K562 (cell line): ENCODE measurements at regions not wholly inside any gene's neighbourhood (a gene's known extent, or its start where the extent isn't known, plus 50 kb on each side); places are given as distances from the start of the nearest gene placed in this dataset.

Experiments
- ATAC-seq: fragments of 200-7000 bp; cut with Tn5 transposase; 3 replicates; pipeline ENCODE4 v1.9.1; 2020; ENCODE audit warnings: moderate library complexity
- BruUV-seq: library from RNA; stranded (reverse); fragments of 400-500 nt; replicated peaks from 2 replicates; lab custom pipeline; 2021; lab: Mats Ljungman, UMichigan
- CTCF ChIA-PET: fragments of 300-600 bp; formaldehyde crosslinking; extraction: SDS; loops from one replicate; lab custom pipeline; 2021; ENCODE audit warnings: low intra/inter-chr PET ratio; lab: Yijun Ruan, JAX
- POLR2A ChIA-PET: fragments of 300-600, 350-650 bp; sonication (Branson Sonifier 250); formaldehyde crosslinking; extraction: SDS; loops from one replicate; lab custom pipeline; 2021; ENCODE audit warnings: antibody characterized with exemption, inconsistent platforms; lab: Yijun Ruan, JAX
- DNase-seq, 4 experiments: peaks; one replicate each; pipeline versions ENCODE4 v3.0.0 to v3.0.0-alpha.2; 2011 to 2018; ENCODE audit warnings: low spot score in 3 of 4, mixed read lengths in 3 of 4; ENCODE audit errors: extremely low read depth in 1 of 4
- FAIRE-seq: peaks from 2 replicates; lab custom pipeline; 2011; peaks lifted over from hg19 to GRCh38; lab: Jason Lieb, UNC
- H2AFZ ChIP-seq: 2 replicates; pipeline ENCODE4 v1.6.0; 2011; ENCODE audit warnings: low read depth, low read length, control low read depth, inconsistent platforms
- H3K27ac ChIP-seq: fragments of 200-600 bp; 3 replicates; pipeline ENCODE4 v1.8.0; 2011; ENCODE audit warnings: low read depth, mild to moderate bottlenecking, control low read depth, inconsistent platforms, low read length, moderate library complexity, mixed read lengths; ENCODE audit errors: extremely low read depth
- H3K27me3 ChIP-seq, 2 experiments: fragments of 300-600 bp in 1 of 2; 2 replicates in 1 of 2; 3 replicates in 1 of 2; pipeline versions ENCODE4 v1.6.0 to v1.8.0; 2011; ENCODE audit warnings: inconsistent platforms in 2 of 2, low read length in 2 of 2, mild to moderate bottlenecking in 1 of 2, mixed read lengths in 1 of 2, moderate library complexity in 1 of 2; ENCODE audit not compliant: control insufficient read depth in 2 of 2, insufficient read depth in 2 of 2
- H3K36me3 ChIP-seq: fragments of 300-600 bp; 3 replicates; pipeline ENCODE4 v1.8.0; 2011; ENCODE audit warnings: mild to moderate bottlenecking, low read length, inconsistent platforms; ENCODE audit not compliant: control insufficient read depth, insufficient read depth
- H3K4me1 ChIP-seq, 2 experiments: fragments of 200-600 bp in 1 of 2; replicated peaks in 1 of 2; 2 replicates in 1 of 2; 3 replicates in 1 of 2; pipeline versions ENCODE4 v1.5.1 to v1.8.0; 2011; ENCODE audit warnings: inconsistent platforms in 2 of 2, low read length in 2 of 2, mild to moderate bottlenecking in 1 of 2, mixed read lengths in 1 of 2, moderate library complexity in 1 of 2; ENCODE audit not compliant: control insufficient read depth in 2 of 2, insufficient read depth in 2 of 2
- H3K4me2 ChIP-seq: 2 replicates; pipeline ENCODE4 v1.6.1; 2011; ENCODE audit warnings: low read length, control low read depth, inconsistent platforms, mixed read lengths; ENCODE audit not compliant: insufficient read depth
- H3K4me3 ChIP-seq: fragments of 200-600 bp; sonication (generic), shearing (Covaris generic); 2 replicates; pipeline ENCODE4 v1.5.1; 2016; ENCODE audit warnings: control low read depth, inconsistent platforms
- H3K79me2 ChIP-seq: fragments of 200-600 bp; 3 replicates; pipeline ENCODE4 v1.8.0; 2011; ENCODE audit warnings: low read length, inconsistent platforms; ENCODE audit not compliant: control insufficient read depth, insufficient read depth
- H3K9ac ChIP-seq, 2 experiments: 2 replicates each; pipeline versions ENCODE4 v1.6.0 to v1.6.1; 2011; ENCODE audit warnings: low read depth in 2 of 2, low read length in 2 of 2, control low read depth in 1 of 2, inconsistent platforms in 1 of 2, mild to moderate bottlenecking in 1 of 2, mixed read lengths in 1 of 2; ENCODE audit not compliant: insufficient read depth in 1 of 2
- H3K9me1 ChIP-seq: one replicate; pipeline ENCODE4 v1.6.0; 2011; ENCODE audit warnings: inconsistent platforms, mild to moderate bottlenecking, low read length, moderate library complexity; ENCODE audit not compliant: control insufficient read depth, insufficient read depth
- H3K9me3 ChIP-seq: replicated peaks from 2 replicates; pipeline ENCODE4 v1.5.1; 2011; ENCODE audit warnings: low read depth, low read length, inconsistent platforms; ENCODE audit not compliant: control insufficient read depth, insufficient read depth
- H4K20me1 ChIP-seq: replicated peaks from 2 replicates; pipeline ENCODE4 v1.6.1; 2011; ENCODE audit warnings: low read length, inconsistent platforms, mixed read lengths; ENCODE audit not compliant: control insufficient read depth, insufficient read depth
- CCAR2 ChIP-seq: fragments of 200-400 bp; formaldehyde crosslinking; IDR thresholded peaks from 2 replicates; pipeline ENCODE4 v1.6.1; 2017; ENCODE audit warnings: mild to moderate bottlenecking, low read depth, low read length
- KHSRP ChIP-seq: fragments of 450-650 bp; IDR thresholded peaks from 2 replicates; pipeline ENCODE4 v1.6.1; 2017
- MCM2 ChIP-seq: fragments of 450-650 bp; IDR thresholded peaks from 2 replicates; pipeline ENCODE4 v1.6.1; 2017; ENCODE audit warnings: low read depth, mild to moderate bottlenecking
- MYC ChIP-seq, 2 experiments: fragments of 250-450 bp in 1 of 2; sonication (Bioruptor Pico) in 1 of 2; IDR thresholded peaks; 2 replicates each; pipeline versions ENCODE4 v1.5.1 to v1.6.1; 2012 to 2021; ENCODE audit warnings: low read depth in 2 of 2, borderline replicate concordance in 1 of 2, improper control_type of control experiment in 1 of 2, low read length in 1 of 2, mild to moderate bottlenecking in 1 of 2, moderate library complexity in 1 of 2
- NCOA1 ChIP-seq: fragments of 450-650 bp; IDR thresholded peaks from 2 replicates; pipeline ENCODE4 v1.6.1; 2016; ENCODE audit warnings: low read depth
- ZNF695 ChIP-seq: fragments of 450-650 bp; formaldehyde crosslinking; IDR thresholded peaks from 2 replicates; pipeline ENCODE4 v1.4.0; 2020; ENCODE audit warnings: mild to moderate bottlenecking, moderate library complexity
- WGBS: fragments of 100-300 bp; shearing (Covaris generic); methylation state at CpG from one replicate; pipeline ENCODE4 v1.1.6; 2016; ENCODE audit warnings: low coverage, mixed read lengths; ENCODE audit not compliant: insufficient coverage; ENCODE audit errors: missing lambda C conversion rate; 5-methylcytosine and 5-hydroxymethylcytosine counted together
- in situ Hi-C: fragments of 300-500 bp; cut with MboI; formaldehyde crosslinking; loops from 4 replicates; pipeline ENCODE4 v1.15.0; 2018; ENCODE audit warnings: inconsistent platforms, mixed read lengths
- intact Hi-C: fragments of 100-400 bp; cut with micrococcal nuclease; formaldehyde crosslinking; loops from 2 replicates; pipeline ENCODE4 v1.14.2; 2022

GRCh38 chr4:159051245-159052071, 51.4 kb upstream of the RAPGEF2 start:
- CTCF ChIA-PET = no interaction called here
- H3K27me3 ChIP-seq = no peaks in the 10 kb centered on the region
- no peaks in the 10 kb centered on the region for H3K36me3 ChIP-seq
- peaks cover 15 to 28% of the 10 kb centered on the region in 2 experiments for H3K4me1 ChIP-seq
- intact Hi-C loops = no loop called here
- no peak for FAIRE-seq
- no peak for DNase-seq
- WGBS = 73% methylated on average over 6 of the region's 7 CpGs
- H3K79me2 ChIP-seq = no peaks in the 10 kb centered on the region
- no peak overlapping the region for H3K9ac ChIP-seq
- H4K20me1 ChIP-seq = no peaks in the 10 kb centered on the region
- ATAC-seq = no peak
- H2AFZ ChIP-seq = no peak overlapping the region
- no peaks in the 10 kb centered on the region for H3K9me3 ChIP-seq
- POLR2A ChIA-PET = no interaction called here
- no peaks in the 10 kb centered on the region for H3K9me1 ChIP-seq
- no TSS peak for BruUV-seq
- in situ Hi-C loops = no loop called here
- no peak overlapping the region for H3K27ac ChIP-seq
- no peak for TF ChIP-seq MYC (IDR thresholded peaks at IDR 0.05; ENCODE audit: low read depth, low read length)
- TF ChIP-seq MYC (CRISPR knock-in tag; IDR thresholded peaks at IDR 0.05; ENCODE audit: borderline replicate concordance, low read depth) = no peak
- no peak overlapping the region for H3K4me2 ChIP-seq
- H3K4me3 ChIP-seq = no peak overlapping the region

GRCh38 chr4:159052315-159052714, 50.6 kb upstream of the RAPGEF2 start:
- peaks cover 10 to 23% of the 10 kb centered on the region in 2 experiments; a peak in 4 of 5 replicates for H3K4me1 ChIP-seq
- H3K9me1 ChIP-seq = no peaks in the 10 kb centered on the region
- H3K9ac ChIP-seq = no peak overlapping the region
- no peaks in the 10 kb centered on the region for H3K9me3 ChIP-seq
- H3K4me3 ChIP-seq = no peak overlapping the region
- no peak for ATAC-seq
- no TSS peak for BruUV-seq
- H3K4me2 ChIP-seq = no peak overlapping the region
- no peaks in the 10 kb centered on the region for H3K79me2 ChIP-seq
- in situ Hi-C loops (no loop called here), intact Hi-C loops (no loop called here)
- H2AFZ ChIP-seq = no peak overlapping the region
- no peak for FAIRE-seq
- no peaks in the 10 kb centered on the region for H4K20me1 ChIP-seq
- ChIA-PET CTCF (no interaction called here), POLR2A (no interaction called here)
- WGBS = 82% methylated on average over 6 of the region's 6 CpGs
- H3K36me3 ChIP-seq = no peaks in the 10 kb centered on the region
- H3K27ac ChIP-seq = no peak overlapping the region
- no peaks in the 10 kb centered on the region for H3K27me3 ChIP-seq
- TF ChIP-seq CCAR2 (no peak), KHSRP (no peak), NCOA1 (no peak), ZNF695 (CRISPR knock-in tag) (no peak), MCM2 (no peak)
- no peak for DNase-seq
